ENCODE measurements at regions not wholly inside any gene's neighbourhood (a gene's known extent, or its start where the extent isn't known, plus 50 kb on each side); places are given as distances from the start of the nearest gene placed in this dataset.

DNA sequence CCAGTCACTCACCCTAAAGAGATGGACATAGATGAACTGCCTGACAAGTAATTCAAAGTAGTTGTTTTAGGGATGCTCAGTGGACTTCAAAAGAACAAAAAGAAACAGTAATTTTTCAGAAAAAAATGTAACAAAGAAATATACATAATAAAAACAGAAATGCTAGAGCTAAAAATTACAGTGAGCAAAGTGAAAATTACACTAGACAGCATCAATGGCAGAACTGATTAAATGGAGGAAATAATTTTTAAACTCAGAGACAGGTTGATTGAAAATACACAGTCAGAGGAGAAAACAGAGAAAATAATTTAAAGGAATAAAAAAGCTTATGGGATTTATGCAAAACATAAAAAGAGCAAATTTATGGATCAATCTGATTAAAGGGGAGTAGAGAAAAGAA lies 1968.4 kb downstream of the EFNA5 start:
- no peak overlapping the region for H3K9ac ChIP-seq (replicated peaks; ENCODE audit: extremely low read depth, insufficient read depth, low read length)
- no peak overlapping the region for H3K4me3 ChIP-seq (replicated peaks in 1 of 3; ENCODE audit: insufficient read depth in 1 of 3, low read depth in 1 of 3, low read length in 3 of 3)
- H2AFZ ChIP-seq (ENCODE audit: low read depth, low read length): no peak overlapping the region
- CTCF ChIA-PET: no interaction called here
- dilution Hi-C loops (cut with MboI; ENCODE audit: extremely low pct_ligation_motif_present, low sequenced_read_pairs): no loop called here
- H3K4me2 ChIP-seq (ENCODE audit: insufficient read depth, low read length): no peak overlapping the region
- H4K20me1 ChIP-seq (replicated peaks; ENCODE audit: control insufficient read depth, extremely low read depth, insufficient read depth, low read length): no peaks in the 10 kb centered on the region
- H3K27me3 ChIP-seq (ENCODE audit: control insufficient read depth in 2 of 2, insufficient read depth in 2 of 2, low read length in 2 of 2): no peaks in the 10 kb centered on the region
- DNase-seq (ENCODE audit: low read depth, low spot score) (no peak), FAIRE-seq (no peak)
- H3K9me1 ChIP-seq (replicated peaks; ENCODE audit: control insufficient read depth, extremely low read depth, insufficient read depth, low read length): no peaks in the 10 kb centered on the region
- H3K4me1 ChIP-seq (ENCODE audit: control insufficient read depth, extremely low read depth, insufficient read depth, low read length): no peaks in the 10 kb centered on the region
- H3K79me2 ChIP-seq (ENCODE audit: control insufficient read depth, insufficient read depth, low read length): no peaks in the 10 kb centered on the region
- intact Hi-C loops (cut with micrococcal nuclease): no loop called here
- no peak overlapping the region for H3K27ac ChIP-seq (ENCODE audit: insufficient read depth, low read depth, low read length)
- no peaks in the 10 kb centered on the region for H3K36me3 ChIP-seq (ENCODE audit: control insufficient read depth in 2 of 2, extremely low read depth in 1 of 2, insufficient read depth in 2 of 2, low read length in 2 of 2)
- POLR2A ChIA-PET: no interaction called here
- no peaks in the 10 kb centered on the region for H3K9me3 ChIP-seq (replicated peaks; ENCODE audit: control insufficient read depth, insufficient read depth, low read length)
- TF ChIP-seq POLR2AphosphoS5 (IDR thresholded peaks at IDR 0.05; ENCODE audit: insufficient read depth, low read depth, low read length) (no peak), JUN (IDR thresholded peaks at IDR 0.05; ENCODE audit: borderline replicate concordance, insufficient read depth, insufficient read length, low read depth) (no peak), FOS (IDR thresholded peaks at IDR 0.05; ENCODE audit: borderline replicate concordance, insufficient read depth, low read length) (no peak), MYC (IDR thresholded peaks at IDR 0.05; ENCODE audit: low read depth, low read length) (no peak), GATA2 (IDR thresholded peaks at IDR 0.05; ENCODE audit: insufficient read depth, insufficient read length, low read depth, low read length) (no peak), EZH2 (IDR thresholded peaks at IDR 0.05; ENCODE audit: borderline replicate concordance, low read depth, low read length, severe bottlenecking) (no peak)
- TF ChIP-seq, protein P1, sequence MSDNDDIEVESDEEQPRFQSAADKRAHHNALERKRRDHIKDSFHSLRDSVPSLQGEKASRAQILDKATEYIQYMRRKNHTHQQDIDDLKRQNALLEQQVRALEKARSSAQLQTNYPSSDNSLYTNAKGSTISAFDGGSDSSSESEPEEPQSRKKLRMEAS (IDR thresholded peaks at IDR 0.05; ENCODE audit: insufficient read depth, insufficient read length): no peak
- TF ChIP-seq, protein P2, sequence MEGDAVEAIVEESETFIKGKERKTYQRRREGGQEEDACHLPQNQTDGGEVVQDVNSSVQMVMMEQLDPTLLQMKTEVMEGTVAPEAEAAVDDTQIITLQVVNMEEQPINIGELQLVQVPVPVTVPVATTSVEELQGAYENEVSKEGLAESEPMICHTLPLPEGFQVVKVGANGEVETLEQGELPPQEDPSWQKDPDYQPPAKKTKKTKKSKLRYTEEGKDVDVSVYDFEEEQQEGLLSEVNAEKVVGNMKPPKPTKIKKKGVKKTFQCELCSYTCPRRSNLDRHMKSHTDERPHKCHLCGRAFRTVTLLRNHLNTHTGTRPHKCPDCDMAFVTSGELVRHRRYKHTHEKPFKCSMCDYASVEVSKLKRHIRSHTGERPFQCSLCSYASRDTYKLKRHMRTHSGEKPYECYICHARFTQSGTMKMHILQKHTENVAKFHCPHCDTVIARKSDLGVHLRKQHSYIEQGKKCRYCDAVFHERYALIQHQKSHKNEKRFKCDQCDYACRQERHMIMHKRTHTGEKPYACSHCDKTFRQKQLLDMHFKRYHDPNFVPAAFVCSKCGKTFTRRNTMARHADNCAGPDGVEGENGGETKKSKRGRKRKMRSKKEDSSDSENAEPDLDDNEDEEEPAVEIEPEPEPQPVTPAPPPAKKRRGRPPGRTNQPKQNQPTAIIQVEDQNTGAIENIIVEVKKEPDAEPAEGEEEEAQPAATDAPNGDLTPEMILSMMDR (IDR thresholded peaks at IDR 0.05; ENCODE audit: extremely low read depth in 1 of 2, insufficient read depth in 1 of 2, low read depth in 1 of 2, low read length in 2 of 2): no peak
- no TSS peak for BruUV-seq (replicated peaks)

Measured in endothelial cell of umbilical vein (primary cell).